GM23338 (cell line): ENCODE measurements at regions not wholly inside any gene's neighbourhood (a gene's known extent, or its start where the extent isn't known, plus 50 kb on each side); places are given as distances from the start of the nearest gene placed in this dataset.

Experiments
- CREB1 ChIP-seq: fragments of 250-450 bp; sonication (Bioruptor Pico); IDR thresholded peaks from 2 replicates; pipeline ENCODE4 v1.5.0; 2020; ENCODE audit warnings: low read depth, mild to moderate bottlenecking, moderate library complexity
- EZH2 ChIP-seq: fragments of 200-600 bp; sonication (generic); IDR thresholded peaks from one replicate; pipeline ENCODE4 v1.8.0; 2017; ENCODE audit warnings: antibody characterized with exemption, mild to moderate bottlenecking, low read depth; ENCODE audit not compliant: unreplicated experiment
- EZH2phosphoT487 ChIP-seq: fragments of 200-600 bp; sonication (generic); IDR thresholded peaks from one replicate; pipeline ENCODE4 v1.8.1; 2018; ENCODE audit warnings: antibody characterized with exemption; ENCODE audit not compliant: unreplicated experiment
- POLR2AphosphoS5 ChIP-seq: IDR thresholded peaks from 2 replicates; pipeline ENCODE4 v1.6.1; 2016; ENCODE audit warnings: antibody characterized with exemption, low read depth
- TF ChIP-seq, protein P1 (sequence below), 2 experiments: fragments of 200-600 bp in 1 of 2; sonication (generic) in 1 of 2; conservative IDR thresholded peaks; 2 replicates each; pipeline versions ENCODE4 v1.5.1 to v1.6.1; 2016 to 2017; ENCODE audit warnings: antibody characterized with exemption in 2 of 2, low read depth in 2 of 2, mild to moderate bottlenecking in 2 of 2, moderate library complexity in 1 of 2
- TF ChIP-seq, protein P2 (sequence below): IDR thresholded peaks from one replicate; pipeline ENCODE4 v1.6.1; 2018; ENCODE audit warnings: antibody characterized with exemption; ENCODE audit not compliant: unreplicated experiment

DNA sequence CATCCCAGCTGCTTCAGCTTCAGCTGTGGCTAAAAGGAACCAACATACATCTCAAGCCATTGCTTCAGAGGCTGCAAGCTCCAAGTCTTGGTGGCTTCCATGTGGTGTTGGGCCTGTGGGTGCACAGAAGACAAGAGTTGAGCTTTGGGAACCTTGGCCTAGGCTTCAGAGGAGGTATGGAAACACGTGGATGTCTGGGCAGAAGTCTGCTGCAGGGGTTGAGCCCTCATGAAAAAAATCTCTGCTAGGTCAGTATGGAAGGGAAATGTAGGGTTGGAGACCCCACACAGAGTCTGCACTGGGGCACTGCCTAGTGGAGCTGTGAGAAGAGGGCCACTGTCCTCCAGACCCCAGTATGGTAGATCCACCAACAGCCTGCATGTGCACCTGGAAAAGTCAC is 279.3 kb downstream of the MZT1 start:
- TF ChIP-seq, protein P1, sequence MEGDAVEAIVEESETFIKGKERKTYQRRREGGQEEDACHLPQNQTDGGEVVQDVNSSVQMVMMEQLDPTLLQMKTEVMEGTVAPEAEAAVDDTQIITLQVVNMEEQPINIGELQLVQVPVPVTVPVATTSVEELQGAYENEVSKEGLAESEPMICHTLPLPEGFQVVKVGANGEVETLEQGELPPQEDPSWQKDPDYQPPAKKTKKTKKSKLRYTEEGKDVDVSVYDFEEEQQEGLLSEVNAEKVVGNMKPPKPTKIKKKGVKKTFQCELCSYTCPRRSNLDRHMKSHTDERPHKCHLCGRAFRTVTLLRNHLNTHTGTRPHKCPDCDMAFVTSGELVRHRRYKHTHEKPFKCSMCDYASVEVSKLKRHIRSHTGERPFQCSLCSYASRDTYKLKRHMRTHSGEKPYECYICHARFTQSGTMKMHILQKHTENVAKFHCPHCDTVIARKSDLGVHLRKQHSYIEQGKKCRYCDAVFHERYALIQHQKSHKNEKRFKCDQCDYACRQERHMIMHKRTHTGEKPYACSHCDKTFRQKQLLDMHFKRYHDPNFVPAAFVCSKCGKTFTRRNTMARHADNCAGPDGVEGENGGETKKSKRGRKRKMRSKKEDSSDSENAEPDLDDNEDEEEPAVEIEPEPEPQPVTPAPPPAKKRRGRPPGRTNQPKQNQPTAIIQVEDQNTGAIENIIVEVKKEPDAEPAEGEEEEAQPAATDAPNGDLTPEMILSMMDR (conservative IDR thresholded peaks at IDR 0.05; ENCODE audit: low read depth in 2 of 2) = no peak
- no peak for TF ChIP-seq POLR2AphosphoS5
- no peak for TF ChIP-seq EZH2
- no peak for TF ChIP-seq EZH2phosphoT487
- TF ChIP-seq, protein P2, sequence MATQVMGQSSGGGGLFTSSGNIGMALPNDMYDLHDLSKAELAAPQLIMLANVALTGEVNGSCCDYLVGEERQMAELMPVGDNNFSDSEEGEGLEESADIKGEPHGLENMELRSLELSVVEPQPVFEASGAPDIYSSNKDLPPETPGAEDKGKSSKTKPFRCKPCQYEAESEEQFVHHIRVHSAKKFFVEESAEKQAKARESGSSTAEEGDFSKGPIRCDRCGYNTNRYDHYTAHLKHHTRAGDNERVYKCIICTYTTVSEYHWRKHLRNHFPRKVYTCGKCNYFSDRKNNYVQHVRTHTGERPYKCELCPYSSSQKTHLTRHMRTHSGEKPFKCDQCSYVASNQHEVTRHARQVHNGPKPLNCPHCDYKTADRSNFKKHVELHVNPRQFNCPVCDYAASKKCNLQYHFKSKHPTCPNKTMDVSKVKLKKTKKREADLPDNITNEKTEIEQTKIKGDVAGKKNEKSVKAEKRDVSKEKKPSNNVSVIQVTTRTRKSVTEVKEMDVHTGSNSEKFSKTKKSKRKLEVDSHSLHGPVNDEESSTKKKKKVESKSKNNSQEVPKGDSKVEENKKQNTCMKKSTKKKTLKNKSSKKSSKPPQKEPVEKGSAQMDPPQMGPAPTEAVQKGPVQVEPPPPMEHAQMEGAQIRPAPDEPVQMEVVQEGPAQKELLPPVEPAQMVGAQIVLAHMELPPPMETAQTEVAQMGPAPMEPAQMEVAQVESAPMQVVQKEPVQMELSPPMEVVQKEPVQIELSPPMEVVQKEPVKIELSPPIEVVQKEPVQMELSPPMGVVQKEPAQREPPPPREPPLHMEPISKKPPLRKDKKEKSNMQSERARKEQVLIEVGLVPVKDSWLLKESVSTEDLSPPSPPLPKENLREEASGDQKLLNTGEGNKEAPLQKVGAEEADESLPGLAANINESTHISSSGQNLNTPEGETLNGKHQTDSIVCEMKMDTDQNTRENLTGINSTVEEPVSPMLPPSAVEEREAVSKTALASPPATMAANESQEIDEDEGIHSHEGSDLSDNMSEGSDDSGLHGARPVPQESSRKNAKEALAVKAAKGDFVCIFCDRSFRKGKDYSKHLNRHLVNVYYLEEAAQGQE = no peak
- no peak for TF ChIP-seq CREB1 (CRISPR knock-in tag)
